Neural cell (in vitro differentiated cells): ENCODE measurements at regions not wholly inside any gene's neighbourhood (a gene's known extent, or its start where the extent isn't known, plus 50 kb on each side); places are given as distances from the start of the nearest gene placed in this dataset.

ENCODE experiments used
- CTCF ChIP-seq: fragments of 450-650 bp; IDR thresholded peaks from 2 replicates; pipeline ENCODE4 v1.5.1; 2014; ENCODE audit warnings: antibody characterized with exemption, mild to moderate bottlenecking, moderate library complexity; ENCODE audit not compliant: poor library complexity, severe bottlenecking
- TAF1 ChIP-seq: IDR thresholded peaks from 2 replicates; pipeline ENCODE4 v1.6.1; 2012; ENCODE audit warnings: low read depth

GRCh38 chr2:212871597-212871996 lies 279.8 kb downstream of the IKZF2 start:
- no peak for TF ChIP-seq TAF1
- no peak for TF ChIP-seq CTCF
